Epithelial cell of proximal tubule (primary cell): ENCODE measurements at regions not wholly inside any gene's neighbourhood (a gene's known extent, or its start where the extent isn't known, plus 50 kb on each side); places are given as distances from the start of the nearest gene placed in this dataset.

ENCODE experiments used
- DNase-seq: peaks from one replicate; pipeline ENCODE4 v3.0.0-alpha.2; 2011; ENCODE audit warnings: low read depth
- H3K4me3 ChIP-seq: 2 replicates; pipeline ENCODE4 v1.5.1; 2011; ENCODE audit warnings: low read depth, mild to moderate bottlenecking, low read length
- TF ChIP-seq, protein P1 (sequence below): conservative IDR thresholded peaks from 2 replicates; pipeline ENCODE4 v1.5.1; 2012; ENCODE audit warnings: low read depth, mild to moderate bottlenecking, low read length

DNA sequence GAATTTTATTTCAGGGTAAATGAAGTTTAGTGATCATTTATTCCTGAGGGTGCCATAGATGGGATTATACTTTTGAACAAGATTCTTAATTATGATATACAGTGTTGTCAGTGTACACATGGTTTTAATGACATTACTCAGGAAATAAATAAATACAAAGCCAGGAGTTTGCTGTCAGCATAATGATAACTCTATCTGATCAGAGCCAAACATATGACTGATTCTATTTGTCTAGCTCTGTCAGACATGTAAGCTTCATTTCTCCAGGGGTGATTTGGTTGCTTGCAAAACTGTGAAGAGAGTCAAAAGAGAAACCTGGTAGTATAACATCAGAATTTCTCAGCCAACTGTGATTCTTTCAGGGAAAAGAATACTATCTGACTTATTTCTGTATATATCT lies 1425.8 kb upstream of the C9orf72 start:
- no peak overlapping the region for H3K4me3 ChIP-seq
- TF ChIP-seq, protein P1, sequence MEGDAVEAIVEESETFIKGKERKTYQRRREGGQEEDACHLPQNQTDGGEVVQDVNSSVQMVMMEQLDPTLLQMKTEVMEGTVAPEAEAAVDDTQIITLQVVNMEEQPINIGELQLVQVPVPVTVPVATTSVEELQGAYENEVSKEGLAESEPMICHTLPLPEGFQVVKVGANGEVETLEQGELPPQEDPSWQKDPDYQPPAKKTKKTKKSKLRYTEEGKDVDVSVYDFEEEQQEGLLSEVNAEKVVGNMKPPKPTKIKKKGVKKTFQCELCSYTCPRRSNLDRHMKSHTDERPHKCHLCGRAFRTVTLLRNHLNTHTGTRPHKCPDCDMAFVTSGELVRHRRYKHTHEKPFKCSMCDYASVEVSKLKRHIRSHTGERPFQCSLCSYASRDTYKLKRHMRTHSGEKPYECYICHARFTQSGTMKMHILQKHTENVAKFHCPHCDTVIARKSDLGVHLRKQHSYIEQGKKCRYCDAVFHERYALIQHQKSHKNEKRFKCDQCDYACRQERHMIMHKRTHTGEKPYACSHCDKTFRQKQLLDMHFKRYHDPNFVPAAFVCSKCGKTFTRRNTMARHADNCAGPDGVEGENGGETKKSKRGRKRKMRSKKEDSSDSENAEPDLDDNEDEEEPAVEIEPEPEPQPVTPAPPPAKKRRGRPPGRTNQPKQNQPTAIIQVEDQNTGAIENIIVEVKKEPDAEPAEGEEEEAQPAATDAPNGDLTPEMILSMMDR: no peak
- DNase-seq: no peak

DNA sequence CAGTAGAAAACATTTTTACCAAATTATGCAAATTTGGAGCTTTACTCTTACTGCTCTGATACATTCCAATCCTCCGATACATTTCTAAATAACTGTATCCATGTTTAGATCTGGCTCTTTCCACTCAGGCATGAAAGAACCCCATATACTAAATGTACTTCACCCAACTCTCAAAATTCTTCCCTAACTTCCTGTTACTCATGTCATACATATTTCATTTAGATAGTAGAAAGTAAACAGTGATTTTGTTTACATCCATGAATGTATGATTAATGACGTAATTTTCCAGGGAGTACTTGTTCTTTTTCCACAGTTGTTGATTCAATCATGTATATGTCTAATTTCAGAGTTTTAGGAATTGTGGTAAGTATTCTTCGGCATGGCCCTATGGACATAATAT lies 1426.5 kb upstream of the C9orf72 start:
- no peak overlapping the region for H3K4me3 ChIP-seq
- no peak for DNase-seq
- TF ChIP-seq, protein P1: no peak

DNA sequence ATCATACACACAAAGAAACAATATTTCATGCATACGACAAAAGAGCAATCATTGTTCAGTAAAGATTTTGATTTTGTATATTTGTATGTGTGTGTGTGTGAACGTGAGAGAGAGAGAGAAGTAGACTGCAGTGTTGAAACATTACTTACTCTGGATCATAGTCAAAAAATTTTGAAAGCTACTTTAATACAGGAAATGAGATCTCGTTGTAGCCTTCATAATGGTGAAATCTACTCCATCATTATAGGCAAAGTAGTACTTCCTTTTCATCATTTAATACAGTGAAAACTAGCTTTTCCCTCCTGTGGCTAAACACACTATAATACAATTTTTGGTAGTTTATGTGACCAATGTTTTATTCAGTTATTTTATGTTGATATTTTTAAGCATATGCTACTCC lies 1427.7 kb upstream of the C9orf72 start:
- TF ChIP-seq, protein P1: no peak
- H3K4me3 ChIP-seq: no peak overlapping the region
- DNase-seq: no peak

DNA sequence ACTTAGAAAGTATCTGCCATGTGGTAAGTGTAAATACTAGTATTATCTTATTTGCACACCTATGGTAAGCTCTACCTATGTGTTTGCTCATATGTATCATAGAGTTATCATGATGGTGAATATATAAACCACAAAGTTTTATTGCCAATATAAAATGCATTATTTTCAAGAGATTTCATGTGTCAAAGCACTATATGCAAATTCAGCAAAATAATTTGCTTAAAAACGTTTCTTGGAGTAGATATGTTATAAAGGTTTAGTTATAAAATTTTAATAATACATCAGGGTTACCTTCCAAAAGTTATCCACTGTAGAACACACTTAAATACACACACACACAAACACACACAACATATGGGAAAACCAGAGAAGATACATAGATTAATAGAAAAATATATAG lies 1431.7 kb upstream of the C9orf72 start:
- DNase-seq: no peak
- H3K4me3 ChIP-seq: no peak overlapping the region
- TF ChIP-seq, protein P1: no peak

DNA sequence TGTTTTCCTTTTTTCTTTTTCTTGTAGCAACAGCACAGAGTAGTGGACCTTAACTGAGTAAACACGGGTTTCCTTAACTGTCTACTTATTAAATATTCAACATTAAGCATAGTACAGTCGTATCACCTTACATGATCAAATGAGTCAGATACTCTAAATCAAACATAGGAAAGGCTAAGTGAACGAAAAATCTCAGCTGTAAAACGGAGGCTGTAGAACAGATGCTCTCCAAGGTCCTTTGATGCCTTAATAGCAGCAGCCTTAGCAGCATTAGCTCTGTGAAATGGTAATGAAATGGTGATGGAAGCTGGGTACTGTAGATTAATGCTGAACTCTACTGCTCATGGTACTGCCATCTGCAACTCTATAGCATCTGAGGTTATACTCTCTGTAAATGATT lies 1433.3 kb upstream of the C9orf72 start:
- DNase-seq: no peak
- no peak overlapping the region for H3K4me3 ChIP-seq
- TF ChIP-seq, protein P1: no peak

DNA sequence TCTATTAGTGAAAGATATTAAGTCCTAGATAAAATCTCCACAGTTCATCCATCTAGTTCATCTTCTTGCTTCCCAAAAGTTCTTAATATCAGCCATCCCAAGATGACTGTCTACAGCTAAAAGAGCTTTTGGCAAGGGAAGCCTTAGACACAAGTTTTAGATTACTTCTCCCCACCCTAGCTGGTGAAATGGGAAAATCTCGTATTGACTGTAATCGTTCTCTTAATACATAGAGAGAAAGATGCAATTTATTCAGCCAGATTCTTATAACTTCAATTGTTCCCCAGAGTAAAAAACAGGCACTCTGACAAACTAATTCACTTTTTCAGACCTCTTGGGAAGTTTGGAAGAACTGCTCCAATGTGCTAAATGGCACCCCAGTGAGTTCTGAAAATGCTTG lies 1439.6 kb upstream of the C9orf72 start:
- TF ChIP-seq, protein P1: no peak
- no peak overlapping the region for H3K4me3 ChIP-seq
- no peak for DNase-seq

DNA sequence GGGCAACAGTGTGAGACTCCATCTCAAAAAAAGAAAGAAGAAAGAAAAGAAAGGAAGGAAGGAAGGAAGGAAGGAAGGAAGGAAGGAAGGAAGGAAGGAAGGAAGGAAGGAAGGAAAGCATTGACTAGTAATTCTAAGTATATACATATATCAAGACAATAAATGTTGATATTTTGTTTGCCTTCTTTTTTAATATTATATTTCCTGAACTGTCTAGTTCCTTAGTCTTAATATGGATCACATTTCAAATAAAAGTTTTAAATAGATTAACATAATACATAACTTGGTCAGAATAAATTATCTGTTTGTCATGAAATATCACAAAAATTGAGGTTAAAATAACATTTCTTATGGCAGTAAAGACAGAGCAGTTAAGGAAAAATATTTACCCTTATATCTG lies 1448.4 kb upstream of the C9orf72 start:
- DNase-seq: no peak
- TF ChIP-seq, protein P1: no peak
- H3K4me3 ChIP-seq: no peak overlapping the region
